GM12878 (cell line): ENCODE measurements at regions not wholly inside any gene's neighbourhood (a gene's known extent, or its start where the extent isn't known, plus 50 kb on each side); places are given as distances from the start of the nearest gene placed in this dataset.
"Not testable (repeated sequence)": the region's sequence is repeated elsewhere in the genome, so short reads cannot be mapped to it uniquely, and the experiment has no call there.

Source experiments
- ATAC-seq: fragments of 200-7000 bp; cut with Tn5 transposase; 3 replicates; pipeline ENCODE4 v1.9.1; 2020; ENCODE audit warnings: mild to moderate bottlenecking, moderate library complexity
- BruUV-seq: library from RNA; stranded (reverse); fragments of 400-500 nt; replicated peaks from 2 replicates; lab custom pipeline; 2021; lab: Mats Ljungman, UMichigan
- CTCF ChIA-PET: fragments of 300-600 bp; sonication (Branson Sonifier 250); formaldehyde crosslinking; extraction: SDS; loops from one replicate; lab custom pipeline; 2021; ENCODE audit warnings: inconsistent platforms; lab: Yijun Ruan, JAX
- POLR2A ChIA-PET: fragments of 350-600 bp; formaldehyde crosslinking; extraction: SDS; loops from one replicate; lab custom pipeline; 2021; ENCODE audit warnings: inconsistent platforms; lab: Charles Lee
- RAD21 ChIA-PET: fragments of 300-600 bp; sonication (Branson Sonifier 250); formaldehyde crosslinking; loops from one replicate; lab custom pipeline; 2023; ENCODE audit warnings: antibody characterized with exemption; ENCODE audit not compliant: unreplicated experiment; lab: Charles Lee
- SMC1A ChIA-PET: fragments of 300-600 bp; sonication (Branson Sonifier 250); formaldehyde crosslinking; loops from one replicate; lab custom pipeline; 2023; ENCODE audit not compliant: unreplicated experiment, uncharacterized antibody; lab: Charles Lee
- DNase-seq: peaks from one replicate; pipeline ENCODE4 v3.0.0-alpha.2; 2011; ENCODE audit warnings: low read depth, low spot score
- FAIRE-seq: peaks from 3 replicates; lab custom pipeline; 2011; peaks lifted over from hg19 to GRCh38; lab: Jason Lieb, UNC
- H2AFZ ChIP-seq: 2 replicates; pipeline ENCODE4 v1.6.0; 2011; ENCODE audit warnings: low read depth, low read length, control low read depth; ENCODE audit not compliant: control insufficient read depth
- H3K27ac ChIP-seq: 2 replicates; pipeline ENCODE4 v1.5.1; 2011; ENCODE audit warnings: control low read depth; ENCODE audit not compliant: control insufficient read depth, insufficient read depth
- H3K27me3 ChIP-seq, 2 experiments: replicated peaks in 1 of 2; 2 replicates each; pipeline versions ENCODE4 v1.6.0 to v1.6.1; 2011; ENCODE audit warnings: low read length in 1 of 2; ENCODE audit not compliant: control insufficient read depth in 2 of 2, insufficient read depth in 2 of 2
- H3K36me3 ChIP-seq, 2 experiments: 2 replicates each; pipeline ENCODE4 v1.5.1; 2011; ENCODE audit warnings: low read length in 1 of 2; ENCODE audit not compliant: control insufficient read depth in 2 of 2, insufficient read depth in 2 of 2
- H3K4me1 ChIP-seq: 2 replicates; pipeline ENCODE4 v1.6.1; 2011; ENCODE audit warnings: mild to moderate bottlenecking, low read length, moderate library complexity, mixed read lengths; ENCODE audit not compliant: control insufficient read depth, insufficient read depth
- H3K4me2 ChIP-seq: 2 replicates; pipeline ENCODE4 v1.6.0; 2011; ENCODE audit warnings: control low read depth; ENCODE audit not compliant: control insufficient read depth, insufficient read depth
- H3K4me3 ChIP-seq: fragments of 200-600 bp; sonication (generic); 2 replicates; pipeline ENCODE4 v1.5.1; 2016
- H3K79me2 ChIP-seq: 2 replicates; pipeline ENCODE4 v1.6.0; 2011; ENCODE audit warnings: low read length; ENCODE audit not compliant: control insufficient read depth, insufficient read depth
- H3K9ac ChIP-seq: 2 replicates; pipeline ENCODE4 v1.8.0; 2011; ENCODE audit warnings: low read length, control low read depth, mixed read lengths; ENCODE audit not compliant: control insufficient read depth, insufficient read depth
- H3K9me3 ChIP-seq: replicated peaks from 3 replicates; pipeline ENCODE4 v1.5.1; 2011; ENCODE audit warnings: mild to moderate bottlenecking, low read length; ENCODE audit not compliant: control insufficient read depth, insufficient read depth
- H4K20me1 ChIP-seq: 2 replicates; pipeline ENCODE4 v1.6.0; 2011; ENCODE audit not compliant: control insufficient read depth, insufficient read depth
- CHD1 ChIP-seq: IDR thresholded peaks from 2 replicates; pipeline ENCODE4 v1.6.1; 2012; ENCODE audit warnings: low read depth, low read length, improper control_type of control experiment
- NRF1 ChIP-seq: conservative IDR thresholded peaks from 2 replicates; pipeline ENCODE4 v1.6.1; 2011; ENCODE audit warnings: mild to moderate bottlenecking, low read depth, low read length, improper control_type of control experiment
- POLR2A ChIP-seq: IDR thresholded peaks from 2 replicates; pipeline ENCODE4 v1.6.1; 2011; ENCODE audit warnings: low read depth, mild to moderate bottlenecking, low read length
- RAD51 ChIP-seq: fragments of 450-650 bp; IDR thresholded peaks from 2 replicates; pipeline ENCODE4 v1.6.1; 2016; ENCODE audit warnings: moderate library complexity, mild to moderate bottlenecking, inconsistent platforms
- SMC3 ChIP-seq: IDR thresholded peaks from 2 replicates; pipeline ENCODE4 v1.6.1; 2011; ENCODE audit warnings: low read length, improper control_type of control experiment, borderline replicate concordance
- SPI1 ChIP-seq: IDR thresholded peaks from 2 replicates; pipeline ENCODE4 v1.6.1; 2011; ENCODE audit warnings: low read depth, mild to moderate bottlenecking, low read length, moderate library complexity, borderline replicate concordance; ENCODE audit not compliant: insufficient read depth
- WGBS: methylation state at CpG from one replicate; pipeline ENCODE4 v1.1.6; 2016; ENCODE audit warnings: low lambda C conversion rate; ENCODE audit not compliant: insufficient replicate concordance, insufficient coverage; ENCODE audit errors: missing lambda C conversion rate; 5-methylcytosine and 5-hydroxymethylcytosine counted together
- in situ Hi-C: fragments of 300-500 bp; cut with MboI; formaldehyde crosslinking; loops from 9 replicates; pipeline ENCODE4 v1.14.3; 2018; ENCODE audit warnings: mixed read lengths
- intact Hi-C: fragments of 100-400 bp; cut with micrococcal nuclease; formaldehyde crosslinking; loops from one replicate; pipeline ENCODE4 v1.14.2; 2022; ENCODE audit not compliant: unreplicated experiment

DNA sequence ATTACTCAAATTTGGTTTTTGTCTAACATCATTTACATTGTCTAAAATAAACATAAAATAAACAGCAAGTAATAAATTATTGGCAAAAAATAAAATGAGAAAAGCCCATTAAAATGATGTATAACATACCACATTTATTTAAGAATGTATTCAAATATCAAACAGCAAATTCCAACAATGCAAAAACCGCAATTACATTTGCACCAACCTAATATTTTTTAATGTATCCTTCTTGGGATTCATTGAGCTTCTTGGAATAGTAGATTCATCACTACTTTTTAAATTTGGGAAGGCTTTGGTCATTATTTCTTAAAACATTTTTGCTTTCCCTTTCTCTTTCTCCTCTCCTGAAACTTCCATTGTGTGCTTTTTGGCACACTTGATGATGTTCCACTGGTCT is 400.2 kb downstream of the MAGEE1 start:
- Histone ChIP-seq H3K9me3 (no peaks in the 10 kb centered on the region), H3K79me2 (no peaks in the 10 kb centered on the region), H3K36me3 (no peaks in the 10 kb centered on the region), H3K27me3 (no peaks in the 10 kb centered on the region), H2AFZ (no peak overlapping the region), H3K27ac (no peak overlapping the region), H3K4me1 (no peaks in the 10 kb centered on the region), H3K4me2 (no peak overlapping the region), H3K9ac (no peak overlapping the region), H3K4me3 (no peak overlapping the region), H4K20me1 (no peaks in the 10 kb centered on the region)
- no peak for TF ChIP-seq NRF1
- no peak for TF ChIP-seq CHD1
- TF ChIP-seq POLR2A: no peak
- TF ChIP-seq SMC3: no peak
- TF ChIP-seq SPI1: no peak
- no peak for TF ChIP-seq RAD51
- 0% methylated on average over 1 of the region's 1 CpG for WGBS
- intact Hi-C loops: no loop called here
- ChIA-PET SMC1A (interaction anchor here (1.6 kb wide), 1 partner anchor 15 kb away, joined by 3 read pairs; no protein-coding TSS in a partner anchor), CTCF (no interaction called here), RAD21 (no interaction called here), POLR2A (no interaction called here)
- DNase-seq: no peak
- FAIRE-seq: no peak
- BruUV-seq: no TSS peak
- in situ Hi-C loops: no loop called here
- no peak for ATAC-seq

GRCh38 chrX:76840902-76841301 is 413.4 kb downstream of the MAGEE1 start:
- H4K20me1 ChIP-seq, H3K79me2 ChIP-seq, POLR2A ChIA-PET, H3K36me3 ChIP-seq, SMC1A ChIA-PET, H3K4me3 ChIP-seq, H3K9me3 ChIP-seq, in situ Hi-C loops, H3K9ac ChIP-seq, ATAC-seq, CTCF ChIA-PET, RAD21 ChIA-PET, DNase-seq, H3K4me2 ChIP-seq, intact Hi-C loops, FAIRE-seq, H3K27ac ChIP-seq, H2AFZ ChIP-seq, BruUV-seq, H3K27me3 ChIP-seq, H3K4me1 ChIP-seq: not testable (repeated sequence)
- 47% methylated on average over 16 of the region's 16 CpGs for WGBS
